ENCODE measurements at regions not wholly inside any gene's neighbourhood (a gene's known extent, or its start where the extent isn't known, plus 50 kb on each side); places are given as distances from the start of the nearest gene placed in this dataset.

DNA sequence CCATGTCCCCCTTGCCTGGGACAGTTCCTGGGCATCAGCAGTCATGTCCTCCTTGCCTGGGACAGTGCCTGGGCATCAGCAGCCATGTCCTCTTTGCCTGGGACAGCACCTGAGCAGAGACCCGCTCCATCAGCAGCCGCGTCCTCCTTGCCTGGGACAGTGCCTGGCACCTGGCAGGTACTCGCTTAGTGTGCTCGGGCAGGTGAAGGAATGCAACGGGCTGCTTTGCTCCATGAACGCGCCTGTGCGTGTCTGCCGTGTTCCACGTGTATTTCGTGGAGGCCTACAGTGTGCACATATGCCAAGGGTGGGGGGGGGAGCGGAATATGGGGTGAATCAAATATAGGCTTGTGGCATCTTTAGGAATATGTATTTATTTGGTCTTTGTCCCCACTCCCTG lies 1490.7 kb downstream of the TBC1D22A start:
- DNase-seq (ENCODE audit: low spot score): no peak

GRCh38 chr22:48251629-48252028 lies 1489.2 kb downstream of the TBC1D22A start:
- DNase-seq (ENCODE audit: low spot score): no peak

DNA sequence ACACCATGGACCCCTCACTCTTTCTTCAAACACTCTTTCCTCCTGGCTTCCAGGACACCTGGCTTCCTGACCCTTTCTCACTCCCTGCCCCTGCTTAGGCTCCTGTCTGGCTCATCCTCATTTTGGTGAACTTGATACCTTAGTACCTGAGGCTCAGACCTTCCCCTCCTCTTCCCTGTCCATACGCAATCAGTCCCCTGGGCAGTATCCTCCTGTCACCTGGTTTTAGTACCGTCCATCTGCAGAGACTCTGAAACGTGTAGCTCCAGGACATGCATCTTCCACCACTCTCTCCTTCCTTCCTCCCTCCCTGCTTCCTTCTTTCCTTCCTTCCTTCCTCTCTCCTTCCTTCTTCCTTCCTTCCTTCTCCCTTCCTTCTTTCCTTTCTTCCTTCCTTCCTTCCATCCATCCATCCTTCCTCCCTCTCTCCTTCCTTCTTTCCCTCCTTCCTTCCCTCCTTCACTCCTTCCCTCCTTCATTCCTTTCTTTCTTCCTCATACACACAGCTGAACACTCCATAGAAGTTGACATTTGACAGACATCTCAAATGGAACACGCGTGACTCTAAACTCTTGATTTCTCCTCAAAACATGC lies 1488.6 kb downstream of the TBC1D22A start:
- no peak for DNase-seq (ENCODE audit: low spot score)

DNA sequence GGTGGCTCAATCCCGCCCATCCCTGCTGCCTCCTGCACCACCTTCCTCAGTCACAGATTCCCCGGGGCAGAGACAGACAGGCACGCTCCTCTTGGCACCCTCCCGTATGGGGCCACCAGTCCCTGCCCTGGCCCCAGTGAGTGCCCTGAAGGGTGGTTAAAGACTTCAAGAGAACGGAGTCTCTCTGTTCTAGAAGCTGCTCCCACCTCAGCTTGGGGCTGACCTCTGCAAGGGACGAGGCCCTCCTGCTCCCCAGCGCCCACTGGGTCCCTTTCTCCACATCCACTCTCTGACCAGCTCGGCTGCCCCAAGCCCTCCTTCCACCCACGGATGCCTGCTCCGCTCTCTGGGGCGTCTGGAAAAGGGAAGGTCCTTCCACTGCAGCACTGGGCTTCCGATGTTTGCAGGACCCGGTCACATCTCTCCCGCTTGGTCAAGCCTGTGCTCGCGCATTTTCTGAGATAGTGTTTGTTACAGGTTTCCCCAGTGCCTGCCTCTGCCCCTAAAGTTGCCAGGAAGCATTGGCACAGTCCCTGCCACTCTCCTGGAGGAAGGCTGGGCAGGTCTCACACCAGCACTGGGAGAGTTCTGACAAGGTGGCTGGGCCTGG lies 1487.9 kb downstream of the TBC1D22A start:
- no peak for DNase-seq (ENCODE audit: low spot score)

GRCh38 chr22:48249713-48250268 lies 1487.3 kb downstream of the TBC1D22A start:
- DNase-seq (ENCODE audit: low spot score): no peak

DNA sequence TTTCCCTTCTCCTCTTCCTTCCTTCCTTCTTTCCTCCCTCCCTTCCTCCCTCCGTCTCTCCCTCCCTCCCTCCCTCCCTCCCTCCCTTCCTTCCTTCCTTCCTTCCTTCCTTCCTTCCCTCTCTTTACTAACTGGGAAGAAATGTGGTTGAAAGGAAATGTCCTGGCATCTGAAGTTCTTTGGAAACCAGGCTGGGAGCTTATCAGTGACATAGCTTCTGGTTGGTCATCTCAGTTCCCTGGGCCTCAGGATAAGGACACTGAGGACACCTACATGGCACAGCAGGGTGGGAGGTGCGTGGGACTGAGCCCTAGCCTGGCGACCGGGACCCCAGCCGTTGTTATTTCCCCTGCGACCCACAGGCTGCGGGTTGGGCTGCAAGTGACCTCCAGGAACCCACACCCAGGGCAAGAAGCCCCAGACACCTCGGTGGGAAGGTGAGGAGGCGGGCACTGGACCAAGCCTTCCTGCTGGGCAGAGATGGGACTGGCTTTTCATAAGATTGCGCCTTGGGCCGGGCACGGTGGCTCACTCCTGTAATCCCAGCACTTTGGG lies 1486.5 kb downstream of the TBC1D22A start:
- DNase-seq (ENCODE audit: low spot score): no peak

DNA sequence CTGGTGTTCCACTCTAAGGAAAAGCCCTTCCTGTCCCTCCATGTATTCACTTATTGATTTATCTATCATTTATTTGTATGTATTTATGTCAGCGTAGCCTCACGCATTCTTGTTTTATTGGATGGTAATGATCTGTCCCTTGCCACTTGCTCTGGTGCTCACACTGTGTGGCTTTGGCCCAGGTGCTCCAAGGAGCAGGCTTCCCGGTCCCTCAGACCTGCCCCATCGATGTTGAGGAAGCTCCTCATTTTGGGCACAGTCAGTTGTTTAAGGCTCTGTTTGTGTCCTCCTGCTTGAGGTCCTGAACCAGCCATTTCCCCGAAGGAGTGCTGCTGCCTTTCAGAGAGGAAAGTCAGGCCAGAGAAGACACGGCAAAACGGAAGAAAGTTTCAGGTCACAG lies 1485.4 kb downstream of the TBC1D22A start:
- no peak for DNase-seq (ENCODE audit: low spot score)

DNA sequence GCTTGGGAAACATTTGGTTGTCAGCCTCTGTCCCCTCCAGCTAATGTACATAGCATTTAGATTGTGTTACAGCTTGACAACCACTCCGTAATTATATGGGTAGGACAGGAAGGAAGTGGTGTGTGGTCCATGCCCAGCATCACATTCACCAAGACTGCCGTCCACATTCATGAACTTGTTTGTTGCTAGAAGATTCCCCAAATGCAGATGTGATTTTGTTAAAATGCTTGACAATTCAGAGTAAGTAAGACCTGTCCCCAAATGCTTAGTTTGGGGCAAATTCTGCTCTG lies 1482.7 kb downstream of the TBC1D22A start:
- DNase-seq (ENCODE audit: low spot score): no peak

GRCh38 chr22:48244388-48245195 lies 1482.1 kb downstream of the TBC1D22A start:
- DNase-seq (ENCODE audit: low spot score): no peak

GRCh38 chr22:48242461-48242864 lies 1480.0 kb downstream of the TBC1D22A start:
- no peak for DNase-seq (ENCODE audit: low spot score)

GRCh38 chr22:48241658-48242057 lies 1479.2 kb downstream of the TBC1D22A start:
- no peak for DNase-seq (ENCODE audit: low spot score)

DNA sequence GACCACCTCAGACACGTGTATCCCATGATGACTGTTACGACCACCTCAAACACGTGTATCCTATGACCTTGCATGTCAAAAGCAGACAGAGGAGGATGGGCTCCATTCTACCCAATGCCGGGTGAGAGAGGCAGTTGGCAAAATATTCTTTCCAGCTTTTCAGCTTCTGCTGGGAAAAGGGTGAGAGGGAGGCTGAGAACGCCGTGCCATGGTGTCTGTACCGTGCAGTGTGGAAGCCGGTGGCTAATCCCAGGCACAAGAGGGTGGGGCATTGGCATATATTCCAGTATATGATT lies 1478.4 kb downstream of the TBC1D22A start:
- DNase-seq (ENCODE audit: low spot score): no peak

- DNase-seq (ENCODE audit: low spot score): no peak
Observed at GRCh38 chr22:48240148-48240934, 1477.9 kb downstream of the TBC1D22A start.

DNA sequence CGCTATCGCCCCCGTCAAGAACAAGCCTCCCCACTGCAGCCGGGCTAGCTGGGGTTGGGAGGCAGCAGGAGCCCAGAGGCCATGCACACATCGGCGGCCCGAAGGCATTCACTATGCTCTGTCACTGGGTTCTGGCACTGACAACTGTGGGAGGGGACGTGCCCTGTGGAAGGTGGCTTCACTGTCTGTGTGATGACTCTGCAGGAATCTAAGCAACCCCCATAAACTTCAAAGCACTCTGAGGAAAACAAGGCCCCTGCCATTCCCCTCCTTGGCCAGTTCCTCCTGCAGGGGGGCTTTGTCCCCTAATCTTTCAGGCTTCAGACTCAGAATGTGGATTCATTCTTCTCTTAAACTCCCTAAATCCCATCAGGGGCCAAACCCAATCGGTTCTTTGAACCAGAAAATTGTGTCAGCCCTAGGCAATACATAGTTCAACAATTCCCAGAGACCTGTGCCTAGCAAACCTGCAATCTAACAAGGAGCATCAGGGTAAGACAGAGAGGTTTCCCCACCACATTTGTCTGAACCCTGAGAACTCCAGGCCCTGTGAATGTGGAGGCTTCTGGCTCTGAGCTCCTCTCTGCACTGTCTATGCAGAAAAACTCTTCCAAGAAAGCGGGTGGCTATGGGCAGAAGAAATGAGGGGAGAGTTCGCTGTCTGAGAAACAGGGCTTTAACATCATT lies 1477.2 kb downstream of the TBC1D22A start:
- no peak for DNase-seq (ENCODE audit: low spot score)

- DNase-seq (ENCODE audit: low spot score): no peak
Observed at GRCh38 chr22:48238966-48239365, 1476.5 kb downstream of the TBC1D22A start.

DNA sequence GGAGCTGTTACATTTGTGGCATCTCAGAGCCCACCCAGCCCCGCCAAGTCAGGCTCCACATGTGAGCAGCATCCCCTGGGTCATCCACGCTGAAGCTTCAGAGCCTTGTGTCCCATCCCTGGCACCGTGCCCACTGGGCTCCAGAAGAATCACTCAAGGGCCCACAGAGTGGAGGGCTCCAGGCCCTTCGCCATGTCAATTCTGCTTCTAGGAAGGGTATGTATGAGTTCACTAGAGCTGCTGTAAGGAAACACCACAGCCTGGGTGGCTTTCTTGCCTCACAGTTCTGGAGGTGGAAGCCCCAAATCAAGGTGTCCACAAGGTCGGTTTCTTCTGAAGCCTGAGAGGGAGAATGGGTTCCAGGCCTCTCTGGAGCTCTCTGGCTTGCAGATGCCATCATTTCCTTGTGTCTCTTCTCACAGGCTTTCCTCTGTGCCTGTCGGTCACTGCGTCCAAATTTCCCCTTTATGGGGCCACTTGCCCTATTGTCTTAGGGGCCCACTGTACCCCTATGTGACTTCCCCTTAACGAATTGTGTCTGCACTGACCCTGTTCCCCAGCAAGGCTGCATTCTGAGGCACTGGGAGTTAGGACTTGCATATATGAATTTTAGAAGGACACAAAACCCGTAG lies 1476.0 kb downstream of the TBC1D22A start:
- no peak for DNase-seq (ENCODE audit: low spot score)

- no peak for DNase-seq (ENCODE audit: low spot score)
Observed at GRCh38 chr22:48237466-48238283, 1475.2 kb downstream of the TBC1D22A start.

DNA sequence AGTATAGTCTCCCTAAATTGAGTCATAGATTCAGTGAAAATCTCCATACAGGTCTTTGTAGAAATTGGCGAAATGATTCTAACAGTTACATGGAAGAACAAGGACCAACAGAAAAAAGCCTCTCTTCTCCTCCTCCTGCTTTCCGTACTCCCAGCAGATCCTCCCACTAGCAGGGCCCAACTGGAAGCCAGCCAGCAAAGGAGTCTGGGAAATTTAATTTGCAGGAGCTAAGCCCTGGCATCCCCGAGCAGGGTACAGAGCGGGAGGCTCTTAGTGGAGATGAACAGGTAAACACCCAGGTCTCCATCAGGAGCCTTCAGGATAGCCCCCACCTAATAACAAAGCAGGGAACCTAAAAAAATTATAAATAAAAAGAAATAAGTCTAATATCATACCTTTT lies 1473.8 kb downstream of the TBC1D22A start:
- no peak for DNase-seq (ENCODE audit: low spot score)

GRCh38 chr22:48235744-48236143 lies 1473.3 kb downstream of the TBC1D22A start:
- DNase-seq (ENCODE audit: low spot score): no peak

DNA sequence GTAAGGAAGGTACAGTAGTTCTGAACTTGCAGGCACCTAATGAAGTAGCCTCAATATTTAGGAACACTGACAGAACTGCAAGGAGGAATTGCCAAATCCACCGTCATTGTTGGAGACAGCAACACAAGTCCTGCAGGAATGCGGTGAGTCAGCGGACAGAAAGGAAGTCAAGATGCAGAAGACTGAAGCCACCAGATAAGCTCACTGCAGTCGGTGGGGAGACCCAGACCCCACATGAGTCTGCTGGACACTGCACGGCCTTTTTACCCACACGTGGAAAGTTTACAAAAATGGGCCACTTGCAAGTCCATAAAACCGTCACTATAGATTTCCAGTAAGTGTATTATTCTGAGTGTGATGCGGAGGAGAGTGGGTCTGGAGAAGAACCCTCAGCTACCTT lies 1471.6 kb downstream of the TBC1D22A start:
- no peak for DNase-seq (ENCODE audit: low spot score)

All from iPS-NIHi11 (cell line).